Skin of body (tissue), 1 donor: ENCODE measurements at regions not wholly inside any gene's neighbourhood (a gene's known extent, or its start where the extent isn't known, plus 50 kb on each side); places are given as distances from the start of the nearest gene placed in this dataset.

ENCODE experiments used
- DNase-seq: peaks from one replicate; lab custom pipeline; 2025; lab: John Stamatoyannopoulos, UW

GRCh38 chr21:35324372-35325220, 275.5 kb upstream of the RUNX1 start:
- DNase-seq: no peak

GRCh38 chr21:35323947-35324346, 274.8 kb upstream of the RUNX1 start:
- DNase-seq: no peak

GRCh38 chr21:35321322-35322200, 272.5 kb upstream of the RUNX1 start:
- DNase-seq: no peak

GRCh38 chr21:35319684-35320283, 270.7 kb upstream of the RUNX1 start:
- DNase-seq: no peak

- DNase-seq: no peak
Measured at GRCh38 chr21:35316933-35317332, 267.8 kb upstream of the RUNX1 start.

GRCh38 chr21:35316456-35316855, 267.4 kb upstream of the RUNX1 start:
- DNase-seq: no peak

- DNase-seq: no peak
Measured at GRCh38 chr21:35314857-35315582, 265.9 kb upstream of the RUNX1 start.

- no peak for DNase-seq
Measured at GRCh38 chr21:35311985-35312384, 262.9 kb upstream of the RUNX1 start.

GRCh38 chr21:35309316-35309715, 260.2 kb upstream of the RUNX1 start:
- DNase-seq: no peak

GRCh38 chr21:35303085-35303484, 254.0 kb upstream of the RUNX1 start:
- DNase-seq: no peak

- DNase-seq: no peak
Measured at GRCh38 chr21:35298757-35299156, 249.7 kb upstream of the RUNX1 start.

- DNase-seq: no peak
Measured at GRCh38 chr21:35297665-35298064, 248.6 kb upstream of the RUNX1 start.

- DNase-seq: no peak
Measured at GRCh38 chr21:35294231-35294898, 245.3 kb upstream of the RUNX1 start.

GRCh38 chr21:35291973-35292627, 243.0 kb upstream of the RUNX1 start:
- no peak for DNase-seq

- DNase-seq: no peak
Measured at GRCh38 chr21:35291034-35291433, 241.9 kb upstream of the RUNX1 start.

- no peak for DNase-seq
Measured at GRCh38 chr21:35288238-35288637, 239.1 kb upstream of the RUNX1 start.

GRCh38 chr21:35284199-35284598, 235.1 kb upstream of the RUNX1 start:
- DNase-seq: no peak

- DNase-seq: no peak
Measured at GRCh38 chr21:35282944-35283343, 233.8 kb upstream of the RUNX1 start.

- DNase-seq: no peak
Measured at GRCh38 chr21:35281956-35282355, 232.9 kb upstream of the RUNX1 start.

- no peak for DNase-seq
Measured at GRCh38 chr21:35280231-35280630, 231.1 kb upstream of the RUNX1 start.
